Suppressor macrophage (primary cell): ENCODE measurements at regions not wholly inside any gene's neighbourhood (a gene's known extent, or its start where the extent isn't known, plus 50 kb on each side); places are given as distances from the start of the nearest gene placed in this dataset.
"Not testable (repeated sequence)": the region's sequence is repeated elsewhere in the genome, so short reads cannot be mapped to it uniquely, and the experiment has no call there.

ENCODE experiments used
- DNase-seq, 4 experiments: peaks; one replicate each; pipeline ENCODE4 v3.0.0-alpha.2; 2020 to 2022

DNA sequence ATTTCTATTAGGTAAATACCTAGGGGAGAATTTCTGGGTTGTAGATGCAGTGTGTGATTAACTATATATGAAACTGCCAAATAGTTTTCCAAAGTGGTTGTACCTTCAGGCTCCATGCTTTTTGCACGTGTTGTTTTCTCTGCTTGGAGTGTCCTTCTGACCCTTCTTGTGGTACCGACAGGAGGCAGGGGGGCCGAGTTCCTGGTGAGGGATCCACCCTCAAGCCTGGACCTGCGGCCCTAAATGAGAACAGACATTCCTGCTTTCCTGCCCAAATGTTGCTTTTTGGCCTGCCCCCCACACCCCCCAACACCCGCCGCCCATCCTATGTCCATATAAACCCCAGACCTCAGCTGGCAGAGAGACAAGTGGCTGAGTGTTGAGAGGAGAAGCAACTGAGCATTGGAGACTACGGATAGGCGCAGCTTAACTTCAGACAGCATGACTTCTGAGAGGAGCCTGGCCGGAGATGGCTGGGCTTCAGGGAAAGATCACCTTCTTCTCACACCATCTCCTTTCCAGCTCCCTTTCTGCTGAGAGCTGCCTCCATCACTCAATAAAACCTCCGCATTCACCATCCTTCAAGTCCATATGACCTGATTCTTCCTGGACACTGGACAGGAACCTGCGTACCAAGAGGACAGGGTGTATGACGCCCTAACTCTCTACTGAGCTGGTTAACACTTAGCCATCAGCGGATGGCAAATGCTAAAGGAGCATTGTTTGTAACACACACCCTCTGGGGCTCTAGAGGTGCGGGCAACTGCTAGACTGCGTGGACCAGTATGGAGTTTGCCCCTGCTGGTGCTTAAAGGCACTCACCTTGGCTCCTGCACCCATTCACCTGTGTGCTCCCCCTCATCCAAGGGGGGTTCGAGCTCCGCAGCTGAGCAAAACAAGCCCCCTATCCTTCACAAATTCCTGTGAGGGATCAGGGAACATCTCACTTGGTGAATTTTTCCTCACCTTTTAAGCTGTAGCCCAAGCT is 194.7 kb upstream of the FBXO33 start:
- no peak for DNase-seq

DNA sequence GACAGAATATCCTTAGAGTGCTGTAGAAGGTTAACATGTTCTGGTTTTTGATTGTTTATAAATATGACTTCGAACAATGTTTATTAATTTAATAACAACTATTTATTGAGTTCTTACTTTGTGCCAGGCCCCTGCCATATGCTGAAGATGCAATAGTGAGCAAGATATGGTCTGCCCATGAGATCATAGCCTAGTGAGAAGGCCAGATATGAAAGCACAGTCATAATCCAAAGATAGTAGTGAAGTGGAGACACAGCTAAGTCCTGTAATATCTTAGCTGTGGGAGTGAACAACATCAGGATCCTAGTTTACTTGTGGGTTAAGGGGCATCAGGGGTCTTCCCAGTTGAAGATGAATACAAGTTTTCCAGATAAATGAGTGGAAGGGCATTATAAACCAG is 189.4 kb upstream of the FBXO33 start:
- no peak for DNase-seq

DNA sequence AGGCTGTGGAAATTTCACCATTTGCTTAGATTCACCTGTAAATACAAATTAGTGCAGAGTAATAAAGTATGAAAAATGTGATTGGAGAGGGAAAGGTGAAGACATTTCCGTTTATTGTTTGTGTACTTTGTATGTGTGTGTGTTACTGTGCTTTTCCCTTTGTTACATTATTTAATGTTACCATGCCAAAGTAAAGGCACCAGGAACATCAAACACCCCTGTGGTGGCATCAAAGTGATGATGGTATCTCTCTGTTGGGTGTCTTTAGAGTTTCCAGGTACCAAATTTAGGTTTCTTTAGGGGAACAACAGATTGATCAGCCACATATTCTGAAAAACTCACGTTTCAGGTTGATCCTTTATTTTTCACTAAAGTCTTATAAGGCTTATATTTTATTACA is 189.0 kb upstream of the FBXO33 start:
- DNase-seq: no peak

DNA sequence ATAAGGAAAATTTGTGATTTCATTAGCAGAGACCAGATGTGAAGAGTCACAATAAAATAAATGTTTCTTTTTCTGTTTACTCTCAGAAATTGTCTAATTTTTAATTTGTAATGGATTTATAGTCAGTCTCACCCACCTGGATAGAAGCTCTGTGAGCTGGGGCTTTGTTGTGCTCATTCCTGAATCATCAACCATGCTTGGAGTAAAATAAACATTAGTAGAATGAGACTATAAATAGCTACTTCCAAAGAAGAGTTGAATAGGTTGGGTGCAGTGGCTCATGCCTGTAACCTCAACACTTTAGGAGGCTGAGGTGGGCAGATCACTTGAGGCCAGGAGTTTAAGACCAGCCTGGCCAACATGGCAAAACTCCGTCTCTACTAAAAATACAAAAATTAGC is 185.3 kb upstream of the FBXO33 start:
- DNase-seq: no peak

DNA sequence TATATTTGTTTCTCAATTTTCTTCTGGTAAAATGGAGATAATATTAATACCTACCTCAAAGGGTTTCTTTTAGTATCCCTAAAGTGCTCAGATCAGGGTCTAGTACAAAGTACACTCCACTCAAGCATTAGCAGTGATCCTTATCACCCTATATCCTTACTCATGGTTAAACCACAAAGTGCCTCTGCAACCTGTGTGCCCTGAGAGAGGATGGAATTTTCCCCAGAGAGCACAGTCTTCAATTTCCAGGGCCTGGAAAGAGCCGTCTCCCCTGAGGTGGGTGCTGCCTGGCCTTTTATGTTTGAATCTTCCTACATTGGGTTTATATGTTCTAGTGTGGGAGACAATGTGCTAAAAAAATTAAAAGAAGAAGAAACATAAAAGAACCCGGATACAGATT is 183.1 kb upstream of the FBXO33 start:
- no peak for DNase-seq

DNA sequence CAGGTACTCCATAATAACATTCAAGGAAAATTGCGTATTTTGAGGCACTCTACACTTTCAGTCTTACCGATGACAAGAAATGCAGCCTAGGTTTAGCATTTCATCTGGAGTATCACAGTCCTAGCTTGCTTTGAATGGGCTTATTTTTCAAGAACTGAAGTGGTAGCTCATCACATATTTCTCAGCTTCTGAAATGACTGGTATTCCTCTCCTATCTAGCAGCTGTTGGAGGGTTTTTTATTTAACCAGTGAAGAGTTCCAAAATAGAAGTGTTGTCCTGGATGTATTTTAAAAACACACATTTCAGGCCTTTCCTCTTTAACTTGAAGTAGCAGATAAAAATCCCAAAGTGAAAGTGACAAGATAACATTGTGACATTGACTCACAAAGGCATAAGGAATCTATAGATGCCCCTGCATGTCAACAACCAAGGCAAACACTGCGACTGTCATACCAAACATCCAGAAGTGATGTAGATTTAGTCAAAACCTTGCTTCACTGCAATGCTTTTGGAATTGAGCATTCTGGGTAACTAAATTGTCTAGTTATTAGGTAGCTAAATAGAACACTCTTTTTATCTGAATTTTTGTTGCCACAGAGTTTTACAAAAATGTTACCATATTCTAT is 182.2 kb upstream of the FBXO33 start:
- no peak for DNase-seq

DNA sequence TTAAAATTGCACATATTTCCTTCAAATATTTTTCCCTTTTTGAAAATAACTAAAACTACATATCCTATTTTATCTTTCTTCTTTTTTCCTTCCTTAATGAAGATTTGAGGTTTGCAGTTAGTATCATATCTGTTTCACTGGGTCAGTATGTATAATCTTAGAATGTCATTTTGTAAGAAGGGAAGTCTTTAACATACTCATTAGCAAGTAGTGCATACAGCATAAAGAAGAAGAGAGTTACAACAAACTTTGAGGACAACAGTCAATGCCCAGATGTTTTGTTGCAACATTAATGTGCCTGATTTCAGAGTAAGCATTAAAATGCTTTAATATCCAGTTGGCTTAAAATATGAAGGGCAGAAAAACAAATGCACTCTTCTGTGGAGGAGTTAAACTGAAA is 176.9 kb upstream of the FBXO33 start:
- DNase-seq: no peak

DNA sequence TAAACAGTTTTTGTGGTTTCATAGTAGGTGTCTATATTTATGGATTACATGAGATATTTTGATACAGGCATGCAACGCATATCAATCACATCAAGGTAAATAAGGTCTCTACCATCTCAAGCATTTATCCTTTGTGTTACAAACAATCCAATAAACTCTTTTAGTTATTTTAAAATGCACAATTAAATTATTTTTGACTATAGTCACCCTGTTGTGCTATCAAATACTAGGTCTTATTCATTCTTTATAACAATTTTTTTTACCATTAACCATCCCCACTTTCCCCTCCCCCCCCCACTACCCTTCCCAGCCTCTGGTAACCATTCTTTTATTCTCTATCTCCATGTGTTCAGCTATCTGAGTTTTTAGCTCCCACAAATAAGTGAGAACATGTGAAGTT is 175.7 kb upstream of the FBXO33 start:
- no peak for DNase-seq

DNA sequence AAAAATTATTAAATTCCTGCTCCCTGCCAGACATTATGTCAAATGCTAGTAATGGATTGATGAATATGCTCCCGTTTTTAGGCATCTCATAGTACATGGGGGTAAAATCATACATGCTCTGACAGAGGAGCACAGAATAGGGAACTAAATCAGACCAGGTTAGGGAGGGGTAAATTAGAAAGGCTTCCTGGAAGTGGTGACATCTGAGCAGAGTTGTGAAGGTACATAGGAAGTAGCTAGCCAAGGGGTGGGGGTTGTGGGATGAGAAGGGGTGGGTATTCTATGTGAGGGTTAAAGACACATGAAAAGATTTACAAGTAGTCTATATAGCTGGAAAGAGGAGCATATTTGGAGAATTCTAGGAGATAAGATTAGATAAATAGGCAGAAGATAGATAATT is 171.7 kb upstream of the FBXO33 start:
- no peak for DNase-seq

DNA sequence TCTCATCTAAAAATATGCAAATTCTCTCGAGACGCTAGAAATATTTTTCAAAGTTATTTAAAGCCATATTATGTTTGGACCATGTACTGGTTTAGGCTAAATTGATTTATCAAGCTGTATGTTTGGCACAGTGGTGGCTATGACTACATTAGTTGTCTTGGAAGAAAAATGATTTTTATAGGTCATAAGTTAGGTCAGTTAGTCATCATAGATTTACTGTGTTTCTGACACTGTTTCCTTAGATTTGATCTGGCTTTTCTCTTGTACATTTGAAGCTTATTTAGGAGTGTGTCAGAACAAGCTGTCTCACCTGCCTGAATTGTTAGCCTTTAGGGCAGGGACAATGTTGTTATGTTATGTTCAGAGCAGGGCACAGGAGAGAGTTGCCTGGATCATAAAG is 161.1 kb upstream of the FBXO33 start:
- DNase-seq: no peak

DNA sequence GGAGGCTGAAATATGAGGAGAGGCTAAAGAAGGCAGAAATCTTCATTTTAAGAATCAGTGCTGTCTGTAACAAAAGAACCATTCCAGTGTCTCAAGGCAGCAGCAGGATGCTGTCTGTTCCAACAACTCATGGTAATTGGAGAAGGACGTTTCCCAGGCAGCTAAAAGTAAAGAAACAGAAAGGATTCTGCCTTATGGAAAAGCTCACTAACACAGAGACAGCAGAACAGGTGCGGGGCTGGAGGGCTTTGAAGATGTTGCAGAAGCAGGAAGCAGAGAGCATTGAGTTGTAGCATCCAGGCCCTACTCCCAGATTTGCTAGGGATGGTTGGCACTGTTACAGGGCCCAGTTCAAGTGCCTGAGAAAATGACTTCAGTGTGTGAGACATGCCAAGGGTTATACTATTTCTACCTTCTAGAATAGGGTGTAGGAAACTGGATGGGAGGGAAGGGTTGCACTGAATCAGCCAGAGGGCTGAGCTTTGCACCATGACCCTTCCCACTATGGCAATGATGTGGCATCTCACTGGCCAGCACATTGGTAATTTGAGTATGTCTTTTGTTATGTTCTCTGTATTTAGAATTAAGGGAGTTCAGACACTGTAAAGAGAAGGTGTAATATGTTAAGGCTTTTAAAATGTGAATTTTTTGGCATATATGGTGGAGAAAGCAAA is 160.0 kb upstream of the FBXO33 start:
- no peak for DNase-seq

DNA sequence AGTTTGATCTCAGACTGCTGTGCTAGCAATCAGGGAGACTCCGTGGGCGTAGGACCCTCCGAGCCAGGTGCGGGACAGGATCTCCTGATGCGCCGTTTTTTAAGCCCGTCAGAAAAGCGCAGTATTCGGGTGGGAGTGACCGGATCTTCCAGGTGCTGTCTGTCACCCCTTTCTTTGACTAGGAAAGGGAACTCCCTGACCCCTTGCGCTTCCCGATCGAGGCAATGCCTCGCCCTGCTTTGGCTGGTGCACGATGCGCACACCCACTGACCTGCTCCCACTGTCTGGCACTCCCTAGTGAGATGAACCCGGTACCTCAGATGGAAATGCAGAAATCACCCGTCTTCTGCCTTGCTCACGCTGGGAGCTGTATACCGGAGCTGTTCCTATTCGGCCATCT is 157.6 kb upstream of the FBXO33 start:
- DNase-seq: not testable (repeated sequence)

DNA sequence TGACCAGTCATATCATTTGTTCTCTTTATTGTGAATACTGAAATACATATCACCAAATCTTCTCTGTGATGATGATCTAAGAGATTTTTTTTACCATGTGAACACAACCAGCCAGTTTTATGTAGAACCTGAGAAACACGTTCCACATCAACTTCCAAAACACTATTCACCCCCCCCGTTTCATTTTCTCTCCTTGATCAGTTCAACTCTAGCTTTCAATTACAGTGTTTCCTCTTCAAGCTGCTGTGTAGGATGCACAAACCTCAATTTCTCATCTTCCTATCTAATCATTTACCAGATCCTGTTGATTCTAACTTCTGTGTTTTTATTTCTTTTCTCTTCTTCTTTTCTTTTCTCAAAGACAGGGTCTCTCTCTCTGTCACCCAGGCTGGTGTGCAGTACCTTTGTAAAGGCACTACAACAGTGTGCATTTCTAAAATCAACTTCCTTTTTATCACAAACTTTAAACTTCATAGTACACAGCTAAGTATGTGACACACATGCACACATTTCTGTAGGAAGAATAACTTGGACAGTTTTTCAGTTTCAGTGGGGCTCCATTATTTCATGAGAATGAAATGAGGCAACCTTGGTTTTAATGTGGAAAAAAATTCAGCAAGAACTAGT is 149.9 kb upstream of the FBXO33 start:
- DNase-seq: no peak

DNA sequence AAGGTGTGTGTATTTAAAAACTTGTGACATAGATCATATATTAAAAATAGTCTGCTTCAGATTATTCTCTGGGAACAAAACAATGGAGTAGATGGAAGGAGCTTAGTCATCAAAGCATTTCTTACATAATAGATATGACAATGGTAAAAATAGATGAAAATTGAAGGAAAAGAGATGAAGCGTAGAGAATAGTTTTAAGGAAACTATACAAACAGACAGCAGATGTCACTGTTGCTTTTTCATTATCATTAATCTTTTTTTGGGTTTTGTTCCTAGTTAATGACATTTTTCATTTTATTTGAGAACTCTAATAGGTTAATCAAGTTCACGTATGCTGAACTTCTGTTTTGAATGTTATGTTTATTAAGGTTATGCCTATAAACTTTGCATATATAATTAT is 149.2 kb upstream of the FBXO33 start:
- DNase-seq: no peak

DNA sequence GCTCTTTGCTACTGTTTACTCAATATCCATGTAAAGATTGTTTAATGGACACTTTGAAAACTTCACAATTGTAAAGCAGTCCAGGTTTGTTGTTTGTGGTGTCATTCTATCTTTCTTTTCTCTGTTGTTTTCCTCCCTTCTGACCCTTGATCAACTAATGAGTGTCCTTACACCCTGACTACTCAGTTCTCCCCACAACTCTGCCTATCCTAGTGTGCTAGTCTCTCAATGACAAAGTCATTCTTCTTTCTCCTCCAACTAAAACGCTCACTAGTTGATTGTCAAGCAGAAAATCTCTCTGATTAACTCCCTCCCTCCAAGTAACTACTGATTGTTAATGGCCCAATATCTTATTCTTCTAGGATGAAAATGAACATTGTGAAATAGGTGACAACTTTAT is 148.5 kb upstream of the FBXO33 start:
- no peak for DNase-seq

DNA sequence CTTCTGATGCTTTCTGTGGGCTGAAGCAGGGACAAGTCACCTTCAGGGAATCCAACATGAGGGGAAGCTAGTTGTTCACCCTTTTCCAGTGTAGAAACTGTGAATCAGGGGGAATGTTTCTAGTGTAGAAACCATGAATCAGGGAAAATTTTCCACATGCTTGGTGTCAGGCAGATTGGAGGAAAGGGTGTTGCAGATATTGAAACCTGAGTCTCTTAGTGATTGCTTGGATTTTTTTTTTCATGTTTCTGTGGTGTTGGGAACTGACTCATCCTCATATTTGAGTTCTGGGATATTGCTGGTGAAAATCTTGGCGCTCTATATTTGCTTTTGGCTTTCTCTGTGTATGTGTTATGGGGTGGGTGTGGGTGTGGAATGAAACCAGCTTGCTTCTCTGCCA is 144.5 kb upstream of the FBXO33 start:
- no peak for DNase-seq

DNA sequence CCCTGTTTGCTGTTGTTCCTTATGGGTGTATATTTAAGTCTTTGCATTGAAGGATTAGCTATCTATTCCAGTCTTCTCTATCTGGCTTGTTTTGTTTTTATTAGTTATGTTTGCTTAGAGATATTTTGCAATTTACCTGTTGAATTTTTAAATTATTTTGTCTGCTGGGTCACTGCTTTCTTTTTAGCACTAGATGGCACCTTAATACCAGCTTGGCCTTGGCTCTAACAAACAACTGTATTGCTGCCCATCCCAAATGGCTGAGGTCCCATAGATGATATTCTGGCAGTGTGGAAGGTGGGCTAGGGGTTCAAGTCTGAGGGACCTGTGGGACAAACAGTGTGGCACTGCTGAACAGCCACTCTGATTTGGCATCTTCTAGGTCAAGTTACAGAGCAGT is 144.0 kb upstream of the FBXO33 start:
- no peak for DNase-seq

DNA sequence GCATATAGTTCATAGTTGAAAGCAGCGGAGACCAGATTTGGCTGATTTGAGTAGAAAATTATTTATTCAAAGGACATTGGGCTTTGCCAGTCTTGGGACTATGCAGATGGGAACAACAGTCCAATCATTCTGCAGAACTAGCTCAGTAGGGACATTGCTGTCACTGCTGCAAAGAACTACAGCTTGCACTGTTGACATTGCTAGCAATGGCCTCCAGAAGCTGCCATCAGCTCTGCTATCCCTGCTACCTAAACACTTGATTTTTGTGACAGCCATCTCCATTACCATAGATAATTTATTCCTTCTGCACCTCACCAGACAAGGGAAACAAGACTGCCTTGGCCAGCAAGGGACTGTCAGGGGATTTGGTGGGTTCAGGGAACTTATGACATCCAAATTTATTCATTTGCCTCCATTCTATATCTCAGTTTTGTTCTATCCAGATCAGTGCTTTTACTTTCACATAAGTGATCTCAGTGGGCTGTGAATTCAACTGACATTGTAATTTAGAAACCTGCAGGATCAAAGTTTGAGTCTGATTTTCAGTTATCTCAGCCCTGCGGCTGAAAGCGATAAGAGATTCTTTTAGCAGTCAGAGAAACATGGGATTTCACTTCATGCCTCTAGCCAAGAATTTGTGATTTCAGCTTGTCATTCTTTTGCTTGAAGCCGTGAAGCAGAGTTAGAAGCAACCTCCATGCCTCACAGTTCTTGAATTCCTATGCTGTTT is 136.7 kb upstream of the FBXO33 start:
- no peak for DNase-seq

DNA sequence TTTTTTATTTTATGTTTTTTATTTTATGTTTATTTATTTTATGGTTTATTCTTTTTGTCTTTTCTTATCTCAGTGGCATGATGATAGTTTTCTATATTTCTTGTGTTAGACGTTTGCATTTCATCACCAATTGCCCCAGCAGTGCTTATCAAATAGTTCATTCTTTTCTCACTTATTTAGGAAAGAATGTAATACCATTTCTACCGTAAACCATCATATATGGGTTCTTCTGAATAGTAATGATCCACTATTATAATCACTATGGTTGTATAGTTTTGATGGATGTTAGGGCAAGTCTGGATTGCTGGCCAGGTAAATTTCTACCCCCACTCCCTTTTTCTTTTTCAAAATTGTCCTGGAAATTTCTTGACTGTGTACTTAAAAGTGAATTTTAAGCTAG is 134.6 kb upstream of the FBXO33 start:
- DNase-seq: no peak

DNA sequence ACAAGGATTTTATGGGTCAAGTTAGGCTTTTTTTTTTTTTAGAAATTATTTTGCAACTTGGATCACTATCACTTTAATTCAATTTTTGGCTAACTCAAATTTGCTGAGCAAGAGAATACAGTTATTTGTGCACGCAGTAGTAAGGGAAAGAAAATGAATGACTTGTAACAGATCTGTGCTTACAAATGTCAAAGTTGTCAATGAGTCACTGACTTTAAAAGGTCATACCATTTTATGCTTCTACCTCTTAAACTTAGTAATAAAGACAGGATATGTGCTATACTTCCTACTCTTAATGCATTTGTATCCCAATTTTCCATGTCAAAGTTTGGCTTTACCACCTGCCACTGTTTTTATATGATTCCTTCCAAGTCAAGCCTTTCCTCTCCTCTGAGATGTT is 131.1 kb upstream of the FBXO33 start:
- DNase-seq: no peak

DNA sequence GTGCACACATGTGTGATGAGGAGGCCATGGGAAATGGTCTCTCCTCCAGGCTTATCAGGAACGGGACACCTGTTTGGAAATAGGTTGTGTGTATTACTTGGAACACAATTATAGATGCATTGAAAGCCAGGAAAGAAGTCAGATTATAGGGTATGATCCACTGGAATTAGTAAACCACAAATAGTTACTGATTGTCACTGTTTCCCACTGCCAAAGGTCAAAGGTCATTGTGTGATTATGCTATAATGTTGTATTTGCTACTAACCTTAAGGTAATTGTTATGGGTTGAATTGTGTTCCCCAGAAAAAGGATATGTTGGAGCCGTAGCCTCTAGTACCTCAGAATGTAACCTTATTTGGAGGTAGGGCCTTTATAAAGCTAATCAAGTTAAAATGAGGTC is 129.9 kb upstream of the FBXO33 start:
- DNase-seq: no peak

DNA sequence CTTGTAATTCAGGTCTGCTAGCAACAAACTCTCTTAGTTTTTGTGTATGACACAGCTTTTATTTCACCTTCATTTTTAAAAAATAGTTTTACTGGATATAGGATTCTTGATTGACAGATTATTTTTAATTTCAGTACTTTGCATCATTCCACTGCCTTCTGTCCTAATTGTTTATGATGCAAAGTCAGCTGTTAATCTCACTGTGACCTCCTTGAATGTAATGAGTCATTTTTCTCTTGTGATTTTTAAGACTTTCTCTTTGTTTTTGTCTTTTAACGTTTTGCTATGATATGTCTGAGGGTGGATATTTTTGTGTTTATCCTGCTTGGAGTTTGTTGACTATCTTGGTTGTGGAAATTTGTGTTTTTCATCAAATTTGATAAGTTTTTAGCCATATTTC is 126.3 kb upstream of the FBXO33 start:
- DNase-seq: no peak

DNA sequence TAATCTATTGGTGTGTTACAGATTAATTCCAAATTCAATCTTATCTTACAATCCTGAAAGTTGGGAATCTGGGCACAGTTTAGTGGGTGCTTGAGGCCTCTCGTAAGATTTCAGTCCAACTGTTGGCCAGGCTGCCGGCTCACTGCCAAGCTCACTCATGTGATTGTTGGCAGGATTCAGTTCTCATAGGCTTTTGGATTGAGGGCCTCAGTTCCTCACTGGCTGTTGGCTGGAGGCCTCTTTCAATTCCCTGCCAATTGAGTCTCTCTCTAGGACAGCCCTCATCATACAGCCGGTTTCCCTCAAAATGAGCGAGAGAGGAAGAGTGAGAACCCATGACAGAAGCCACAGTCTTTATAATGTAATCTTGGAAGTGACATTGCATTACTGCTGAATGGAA is 123.5 kb upstream of the FBXO33 start:
- no peak for DNase-seq
